ENCODE measurements at regions not wholly inside any gene's neighbourhood (a gene's known extent, or its start where the extent isn't known, plus 50 kb on each side); places are given as distances from the start of the nearest gene placed in this dataset.
"Not testable (repeated sequence)": the region's sequence is repeated elsewhere in the genome, so short reads cannot be mapped to it uniquely, and the experiment has no call there.

GRCh38 chr9:99635032-99635431, 186.7 kb upstream of the NR4A3 start:
- no peak for DNase-seq

DNA sequence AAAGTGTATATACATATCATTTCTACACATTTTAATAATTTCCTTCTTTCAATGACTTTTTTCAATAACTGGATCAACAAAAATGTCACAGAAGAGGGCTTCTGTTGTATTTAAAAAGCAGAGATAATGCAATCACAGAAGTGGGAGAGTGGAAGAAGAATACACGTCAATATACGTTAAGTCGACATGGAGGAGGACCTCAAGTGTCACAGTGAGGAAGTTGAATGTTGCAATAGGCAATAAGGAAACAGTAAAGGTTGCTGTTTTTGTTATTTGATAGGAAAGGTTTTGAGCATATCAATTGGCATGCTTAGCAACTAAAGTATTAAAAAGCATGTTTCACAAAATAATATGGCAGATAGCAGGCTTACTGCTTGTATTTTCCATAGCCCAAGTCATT, 184.0 kb upstream of the NR4A3 start:
- no peak for DNase-seq

- DNase-seq: no peak
Measured at GRCh38 chr9:99638971-99639370, 182.7 kb upstream of the NR4A3 start.

GRCh38 chr9:99647604-99648003, 174.1 kb upstream of the NR4A3 start:
- DNase-seq: no peak

GRCh38 chr9:99650187-99650874, 171.4 kb upstream of the NR4A3 start:
- no peak for DNase-seq

GRCh38 chr9:99660191-99660636, 161.5 kb upstream of the NR4A3 start:
- no peak for DNase-seq

DNA sequence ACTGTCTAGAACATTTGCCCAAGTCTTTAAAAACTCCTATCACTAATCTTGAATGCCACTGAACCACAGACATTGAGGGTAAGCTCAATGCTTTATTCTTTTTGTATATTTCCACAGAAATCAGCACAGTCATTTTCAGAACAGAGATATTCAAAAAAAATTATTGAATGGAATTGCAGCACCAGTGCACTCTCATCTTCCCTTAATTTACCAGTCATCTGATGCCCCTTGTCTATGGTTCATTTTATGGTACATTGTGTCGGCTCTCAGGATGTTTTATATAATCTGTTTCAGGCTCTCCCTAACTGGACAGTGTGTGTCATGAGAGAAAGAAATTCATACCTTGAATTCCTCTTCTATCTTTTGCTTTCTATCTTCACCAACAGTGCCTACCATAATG, 158.4 kb upstream of the NR4A3 start:
- no peak for DNase-seq

DNA sequence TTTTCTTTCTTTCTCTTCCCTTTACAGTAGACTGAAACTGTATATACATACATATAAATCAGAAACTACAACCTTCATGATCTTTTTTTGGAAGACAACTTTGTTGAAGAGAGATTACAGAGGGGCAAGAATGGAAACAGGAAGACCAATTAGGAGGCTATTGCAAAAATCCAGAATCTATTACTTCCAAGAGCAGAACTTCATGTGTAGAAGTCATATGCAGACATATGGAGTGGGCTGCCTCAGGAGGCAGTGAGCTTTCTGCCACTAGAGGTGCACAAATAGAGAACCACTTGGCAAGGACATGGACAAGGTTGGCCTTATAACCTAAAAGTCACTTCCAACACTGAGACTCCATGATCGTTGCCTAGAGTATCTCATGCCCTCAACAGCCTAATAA, 157.8 kb upstream of the NR4A3 start:
- DNase-seq: no peak

GRCh38 chr9:99666571-99666970, 155.1 kb upstream of the NR4A3 start:
- DNase-seq: no peak

- DNase-seq: not testable (repeated sequence)
Measured at GRCh38 chr9:99670886-99671285, 150.8 kb upstream of the NR4A3 start.

DNA sequence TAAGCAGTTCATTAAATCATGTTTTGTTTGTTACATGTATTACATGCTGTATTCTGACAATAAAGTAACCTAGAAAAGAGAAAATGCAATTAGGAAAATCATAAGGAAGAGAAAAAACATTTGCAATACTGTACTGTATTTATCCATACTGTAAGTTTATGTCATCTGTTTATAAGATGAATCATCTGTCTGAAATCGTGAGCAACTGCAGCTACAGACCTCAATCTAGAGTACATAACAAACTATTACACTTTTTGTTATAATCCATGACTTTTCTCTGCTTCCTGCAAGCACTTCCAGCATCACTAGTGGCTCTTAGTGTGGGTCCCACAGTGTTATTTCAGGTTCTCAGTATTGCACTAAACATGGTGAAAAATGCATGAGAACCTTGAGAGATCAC, 144.4 kb upstream of the NR4A3 start:
- DNase-seq: no peak

DNA sequence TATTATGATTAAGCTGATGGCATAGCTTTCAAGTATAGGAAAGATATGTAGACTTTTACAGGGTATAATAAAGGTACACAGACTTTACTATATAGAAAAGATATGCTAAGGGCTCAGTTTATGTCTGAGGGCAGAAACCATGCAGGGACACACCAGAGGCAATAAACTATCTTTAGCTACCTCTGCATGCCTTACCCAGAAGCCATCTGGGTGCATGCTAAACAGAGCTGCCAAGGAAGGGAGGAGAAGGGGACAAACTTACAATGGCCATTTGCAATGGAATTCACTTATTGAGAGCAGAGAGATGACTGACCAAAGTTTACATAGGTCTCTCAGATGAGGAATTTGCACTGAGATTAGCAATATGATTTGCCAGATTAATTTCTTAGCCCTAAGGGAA, 143.1 kb upstream of the NR4A3 start:
- DNase-seq: no peak

DNA sequence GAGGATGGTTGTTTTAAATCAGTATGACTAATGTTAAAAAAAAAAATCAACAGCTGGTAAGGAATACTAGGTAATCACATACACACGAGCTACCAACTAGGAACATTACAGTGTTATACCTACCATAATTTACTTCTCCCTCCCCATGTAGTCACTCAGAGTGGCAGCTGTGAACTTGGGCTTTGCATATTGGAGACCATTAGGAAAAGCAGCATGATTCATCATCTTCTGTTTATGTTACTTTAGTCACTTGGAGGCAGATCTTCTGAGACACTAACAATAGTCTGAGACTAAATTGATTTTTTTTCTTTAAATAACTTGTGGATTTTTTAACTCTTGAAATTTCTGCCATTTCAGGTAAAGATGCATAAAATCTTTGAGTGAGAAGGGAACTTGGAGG, 141.5 kb upstream of the NR4A3 start:
- DNase-seq: no peak

DNA sequence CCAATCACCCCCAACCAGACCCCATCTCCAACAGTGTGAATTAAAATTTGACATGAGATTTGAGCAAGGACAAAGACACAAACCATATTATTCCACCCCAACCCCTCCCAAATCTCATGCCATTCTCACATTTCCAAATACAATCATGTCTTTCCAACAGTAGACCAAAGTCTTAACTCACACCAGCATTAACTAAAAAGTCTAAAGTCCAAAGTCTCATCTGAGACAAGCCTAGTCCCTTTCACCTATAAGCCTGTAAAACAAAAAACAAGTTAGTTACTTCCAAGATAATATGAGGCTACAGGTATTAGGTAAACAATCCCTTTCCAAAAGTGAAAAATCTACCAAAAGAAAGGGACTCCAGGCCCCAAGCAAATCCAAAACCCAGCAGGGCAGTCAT, 140.6 kb upstream of the NR4A3 start:
- DNase-seq: no peak

DNA sequence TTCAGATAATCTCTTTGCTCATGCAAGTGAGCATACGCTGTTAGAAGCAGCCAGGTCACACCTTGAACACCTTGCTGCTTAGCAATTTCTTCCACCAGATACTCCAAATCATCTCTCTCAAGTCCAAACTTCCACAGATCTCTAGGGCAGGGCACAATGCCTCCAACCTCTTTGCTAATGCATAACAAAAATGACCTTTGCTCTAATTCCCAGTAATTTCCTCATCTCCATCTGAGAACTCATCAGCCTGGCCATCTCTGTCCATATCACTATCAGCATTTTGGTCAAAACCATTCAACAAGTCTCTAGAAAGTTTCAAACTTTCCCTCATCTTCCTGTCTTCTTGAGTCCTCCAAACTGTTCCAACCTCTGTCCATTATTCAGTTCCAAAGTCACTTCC, 139.3 kb upstream of the NR4A3 start:
- DNase-seq: no peak

- no peak for DNase-seq
Measured at GRCh38 chr9:99682870-99683269, 138.8 kb upstream of the NR4A3 start.

DNA sequence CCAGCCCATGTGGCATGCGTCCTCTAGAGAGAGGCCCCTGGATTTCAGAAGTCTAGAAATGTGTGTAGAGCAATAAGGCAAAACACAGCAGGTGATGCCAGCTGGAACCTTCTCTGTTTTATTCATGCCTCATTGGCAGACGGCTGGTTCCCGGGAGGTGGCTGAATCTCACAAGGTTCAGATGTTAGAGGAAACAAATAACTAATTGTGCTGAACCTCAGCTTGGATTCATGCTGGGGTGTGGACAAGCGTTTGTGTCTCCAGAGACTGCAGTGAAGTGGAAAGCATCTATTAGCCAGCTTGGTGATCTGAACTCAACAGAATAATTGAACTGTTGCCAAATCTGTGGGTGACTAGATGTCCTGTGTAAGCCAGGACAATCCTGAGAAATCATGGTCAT, 131.1 kb upstream of the NR4A3 start:
- DNase-seq: no peak

- no peak for DNase-seq
Measured at GRCh38 chr9:99693888-99694287, 127.8 kb upstream of the NR4A3 start.

DNA sequence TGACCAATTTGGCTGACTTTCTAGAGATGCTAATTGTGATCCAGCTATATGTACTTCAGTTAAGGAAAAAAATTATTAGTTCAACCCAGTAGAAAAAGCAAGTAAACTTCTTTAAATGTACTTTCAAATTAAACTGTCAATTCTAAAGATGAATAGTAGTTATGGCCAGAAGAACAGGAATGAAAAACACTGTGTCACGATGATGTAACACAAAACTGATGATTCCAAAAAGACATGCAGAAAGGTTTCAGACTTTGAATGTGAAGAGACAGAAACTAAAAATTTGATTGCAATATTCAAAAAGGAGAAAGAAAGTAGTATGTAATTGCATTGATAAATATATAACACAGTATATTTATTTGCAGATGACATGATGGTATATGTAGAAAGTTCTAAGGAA, 127.3 kb upstream of the NR4A3 start:
- DNase-seq: no peak

GRCh38 chr9:99699396-99699795, 122.3 kb upstream of the NR4A3 start:
- DNase-seq: no peak

DNA sequence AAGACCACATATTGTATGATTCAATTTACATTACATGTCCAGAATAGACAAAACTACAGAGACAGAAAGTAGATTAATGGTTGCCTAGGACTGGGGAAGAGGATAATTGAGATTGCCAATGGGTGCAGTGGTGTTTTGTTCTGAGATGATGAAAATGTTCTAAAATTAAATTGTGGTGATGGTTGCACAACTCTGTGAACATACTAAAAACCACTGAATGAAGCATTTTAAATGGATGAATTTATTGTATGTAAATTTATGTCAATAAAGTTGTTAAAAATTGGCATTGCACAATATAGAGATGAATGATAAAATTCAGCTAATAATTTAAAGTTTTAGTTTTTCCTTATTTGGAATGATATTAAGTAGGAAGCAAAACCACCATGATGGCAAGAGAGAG, 109.5 kb upstream of the NR4A3 start:
- DNase-seq: no peak

DNA sequence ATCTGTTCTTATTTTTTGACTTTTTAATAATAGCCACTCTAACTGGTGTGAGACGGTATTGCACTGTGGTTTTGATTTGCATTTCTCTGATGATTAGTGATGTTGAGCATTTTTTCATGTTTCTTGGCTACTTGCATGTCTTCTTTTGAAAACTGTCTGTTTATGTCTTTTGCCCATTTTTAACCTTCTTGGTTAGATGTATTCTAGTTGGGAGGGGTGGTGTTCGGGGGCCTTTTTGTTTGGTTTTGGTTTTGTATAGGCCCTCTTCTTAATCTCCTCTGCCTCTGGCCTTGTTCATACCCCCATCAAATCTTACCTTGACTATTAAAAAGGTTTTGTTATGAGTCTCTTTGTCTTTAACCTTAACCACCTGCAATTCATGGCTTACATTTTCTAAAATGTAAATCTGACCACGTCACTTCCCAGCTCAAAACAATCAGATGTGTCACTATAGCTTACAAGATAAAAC, 107.8 kb upstream of the NR4A3 start:
- DNase-seq: no peak

- DNase-seq: no peak
Measured at GRCh38 chr9:99718631-99719030, 103.1 kb upstream of the NR4A3 start.

GRCh38 chr9:99720455-99721050, 101.1 kb upstream of the NR4A3 start:
- no peak for DNase-seq

- no peak for DNase-seq
Measured at GRCh38 chr9:99721898-99722297, 99.8 kb upstream of the NR4A3 start.

Measured in NK-92 treated with Interleukin-12 subunit alpha and Interleukin-12 subunit beta, amount 100 ng/mL, for 24 hours (cell line).